ENCODE measurements at regions not wholly inside any gene's neighbourhood (a gene's known extent, or its start where the extent isn't known, plus 50 kb on each side); places are given as distances from the start of the nearest gene placed in this dataset.

- DNase-seq (ENCODE audit: low read depth) = no peak
- no peak for TF ChIP-seq CTCF (IDR thresholded peaks at IDR 0.05; ENCODE audit: insufficient read depth, low read depth, low read length, missing control alignments)
- H3K4me3 ChIP-seq (ENCODE audit: low read length) = no peak overlapping the region
These were observed 336.7 kb upstream of the ADGRL3 start for GRCh38 chr4:60863442-60863841.

GRCh38 chr4:60865273-60865672, 334.9 kb upstream of the ADGRL3 start:
- DNase-seq (ENCODE audit: low read depth) = peak; percentile 17
- peak; percentile 38 for TF ChIP-seq CTCF (IDR thresholded peaks at IDR 0.05; ENCODE audit: insufficient read depth, low read depth, low read length, missing control alignments)
- no peak overlapping the region for H3K4me3 ChIP-seq (ENCODE audit: low read length)

GRCh38 chr4:60868232-60868960, 331.7 kb upstream of the ADGRL3 start:
- H3K4me3 ChIP-seq (ENCODE audit: low read length) = no peak overlapping the region
- no peak for TF ChIP-seq CTCF (IDR thresholded peaks at IDR 0.05; ENCODE audit: insufficient read depth, low read depth, low read length, missing control alignments)
- no peak for DNase-seq (ENCODE audit: low read depth)

- DNase-seq (ENCODE audit: low read depth) = no peak
- no peak for TF ChIP-seq CTCF (IDR thresholded peaks at IDR 0.05; ENCODE audit: insufficient read depth, low read depth, low read length, missing control alignments)
- no peak overlapping the region for H3K4me3 ChIP-seq (ENCODE audit: low read length)
These were observed 320.9 kb upstream of the ADGRL3 start for GRCh38 chr4:60879135-60879701.

- H3K4me3 ChIP-seq (ENCODE audit: low read length) = no peak overlapping the region
- DNase-seq (ENCODE audit: low read depth) = no peak
- TF ChIP-seq CTCF (IDR thresholded peaks at IDR 0.05; ENCODE audit: insufficient read depth, low read depth, low read length, missing control alignments) = no peak
These were observed 315.5 kb upstream of the ADGRL3 start for GRCh38 chr4:60884587-60884986.

GRCh38 chr4:60885011-60885410, 315.1 kb upstream of the ADGRL3 start:
- DNase-seq (ENCODE audit: low read depth) = no peak
- no peak for TF ChIP-seq CTCF (IDR thresholded peaks at IDR 0.05; ENCODE audit: insufficient read depth, low read depth, low read length, missing control alignments)
- no peak overlapping the region for H3K4me3 ChIP-seq (ENCODE audit: low read length)

- no peak for TF ChIP-seq CTCF (IDR thresholded peaks at IDR 0.05; ENCODE audit: insufficient read depth, low read depth, low read length, missing control alignments)
- no peak for DNase-seq (ENCODE audit: low read depth)
- no peak overlapping the region for H3K4me3 ChIP-seq (ENCODE audit: low read length)
These were observed 309.4 kb upstream of the ADGRL3 start for GRCh38 chr4:60890743-60891142.
